Calu3 (cell line): ENCODE measurements at regions not wholly inside any gene's neighbourhood (a gene's known extent, or its start where the extent isn't known, plus 50 kb on each side); places are given as distances from the start of the nearest gene placed in this dataset.

ENCODE experiments used
- BruUV-seq: library from RNA; stranded (reverse); fragments of 400-500 nt; replicated peaks from 2 replicates; lab custom pipeline; 2021; lab: Mats Ljungman, UMichigan
- CTCF ChIA-PET: fragments of 300-600 bp; sonication (Branson Sonifier 250); formaldehyde crosslinking; loops from one replicate; lab custom pipeline; 2022; ENCODE audit warnings: antibody characterized with exemption; lab: Charles Lee
- DNase-seq: peaks from one replicate; pipeline ENCODE4 v3.0.0; 2022
- H3K27ac Mint-ChIP-seq: one replicate; pipeline ENCODE4 v1.8.0; 2022; ENCODE audit warnings: mixed read lengths; ENCODE audit not compliant: unreplicated experiment
- H3K27me3 Mint-ChIP-seq: one replicate; pipeline ENCODE4 v1.8.0; 2022; ENCODE audit warnings: mixed read lengths; ENCODE audit not compliant: unreplicated experiment
- H3K36me3 Mint-ChIP-seq: one replicate; pipeline ENCODE4 v1.8.0; 2022; ENCODE audit warnings: mild to moderate bottlenecking, moderate library complexity, mixed read lengths; ENCODE audit not compliant: insufficient read depth, unreplicated experiment
- H3K4me1 Mint-ChIP-seq: one replicate; pipeline ENCODE4 v1.8.0; 2022; ENCODE audit warnings: mild to moderate bottlenecking, low read depth, mixed read lengths; ENCODE audit not compliant: unreplicated experiment
- H3K4me3 Mint-ChIP-seq: one replicate; pipeline ENCODE4 v1.8.0; 2022; ENCODE audit warnings: mild to moderate bottlenecking, low read depth, moderate library complexity, mixed read lengths; ENCODE audit not compliant: unreplicated experiment
- H3K9me3 Mint-ChIP-seq: one replicate; pipeline ENCODE4 v1.8.0; 2022; ENCODE audit warnings: low read depth, mixed read lengths; ENCODE audit not compliant: unreplicated experiment
- intact Hi-C: fragments of 100-400 bp; cut with micrococcal nuclease; formaldehyde crosslinking; loops from one replicate; pipeline ENCODE4 v1.10.0; 2022; ENCODE audit not compliant: unreplicated experiment
- TF ChIP-seq, protein P1 (sequence below): fragments of 200-600 bp; IDR thresholded peaks from one replicate; pipeline ENCODE4 v1.8.0; 2022; ENCODE audit warnings: antibody characterized with exemption; ENCODE audit not compliant: unreplicated experiment

DNA sequence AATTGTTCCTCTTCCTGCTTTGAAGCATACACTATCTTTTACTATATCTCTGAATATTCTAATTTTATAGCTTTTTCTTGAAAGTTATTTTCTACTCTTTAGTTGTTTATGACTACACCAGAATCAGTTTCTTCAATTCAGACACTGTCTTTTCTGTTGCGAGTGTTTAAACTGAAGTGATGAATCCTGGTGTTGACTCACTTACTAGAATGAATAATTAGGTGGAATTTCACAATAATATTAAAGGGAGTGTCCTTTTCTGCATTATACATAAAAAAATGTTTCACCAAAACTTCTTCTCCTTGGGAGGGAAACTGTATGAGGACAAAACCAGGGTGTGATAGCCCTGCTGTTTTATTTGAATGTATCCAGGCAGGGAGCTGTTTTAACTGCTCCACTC is 1383.1 kb downstream of the C4orf33 start:
- CTCF ChIA-PET, result no interaction called here
- BruUV-seq, result no TSS peak
- Mint-ChIP-seq H3K4me3 (no peak overlapping the region), H3K9me3 (peaks cover 2% of the 10 kb centered on the region), H3K4me1 (no peaks in the 10 kb centered on the region), H3K36me3 (no peaks in the 10 kb centered on the region), H3K27me3 (no peaks in the 10 kb centered on the region), H3K27ac (no peak overlapping the region)
- DNase-seq, result no peak
- TF ChIP-seq, protein P1, sequence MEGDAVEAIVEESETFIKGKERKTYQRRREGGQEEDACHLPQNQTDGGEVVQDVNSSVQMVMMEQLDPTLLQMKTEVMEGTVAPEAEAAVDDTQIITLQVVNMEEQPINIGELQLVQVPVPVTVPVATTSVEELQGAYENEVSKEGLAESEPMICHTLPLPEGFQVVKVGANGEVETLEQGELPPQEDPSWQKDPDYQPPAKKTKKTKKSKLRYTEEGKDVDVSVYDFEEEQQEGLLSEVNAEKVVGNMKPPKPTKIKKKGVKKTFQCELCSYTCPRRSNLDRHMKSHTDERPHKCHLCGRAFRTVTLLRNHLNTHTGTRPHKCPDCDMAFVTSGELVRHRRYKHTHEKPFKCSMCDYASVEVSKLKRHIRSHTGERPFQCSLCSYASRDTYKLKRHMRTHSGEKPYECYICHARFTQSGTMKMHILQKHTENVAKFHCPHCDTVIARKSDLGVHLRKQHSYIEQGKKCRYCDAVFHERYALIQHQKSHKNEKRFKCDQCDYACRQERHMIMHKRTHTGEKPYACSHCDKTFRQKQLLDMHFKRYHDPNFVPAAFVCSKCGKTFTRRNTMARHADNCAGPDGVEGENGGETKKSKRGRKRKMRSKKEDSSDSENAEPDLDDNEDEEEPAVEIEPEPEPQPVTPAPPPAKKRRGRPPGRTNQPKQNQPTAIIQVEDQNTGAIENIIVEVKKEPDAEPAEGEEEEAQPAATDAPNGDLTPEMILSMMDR, result no peak
- intact Hi-C loops, result no loop called here

DNA sequence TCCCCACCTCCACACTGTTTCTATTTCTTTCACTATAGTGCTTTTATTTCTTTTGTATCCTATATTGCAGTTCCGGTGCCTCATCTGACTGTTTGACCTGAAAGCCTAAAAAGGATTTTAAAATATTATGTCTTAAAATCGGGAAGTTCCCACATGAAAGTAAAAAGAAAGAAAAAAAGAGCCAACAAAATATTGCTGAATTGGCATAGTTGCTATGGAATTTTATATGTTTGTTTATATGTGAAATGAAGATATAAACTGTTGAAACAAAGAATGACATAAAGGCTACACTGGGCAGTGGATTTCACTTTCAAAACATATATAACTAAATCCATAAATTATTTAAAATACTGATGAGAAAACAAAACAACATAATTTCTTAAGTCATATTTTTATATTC is 1383.7 kb downstream of the C4orf33 start:
- H3K9me3 Mint-ChIP-seq, result peaks cover 2% of the 10 kb centered on the region
- BruUV-seq, result no TSS peak
- intact Hi-C loops, result no loop called here
- H3K4me1 Mint-ChIP-seq, result no peaks in the 10 kb centered on the region
- CTCF ChIA-PET, result no interaction called here
- no peak for DNase-seq
- TF ChIP-seq, protein P1, result no peak
- H3K27ac Mint-ChIP-seq, result no peak overlapping the region
- no peaks in the 10 kb centered on the region for H3K36me3 Mint-ChIP-seq
- H3K4me3 Mint-ChIP-seq, result no peak overlapping the region
- no peaks in the 10 kb centered on the region for H3K27me3 Mint-ChIP-seq

DNA sequence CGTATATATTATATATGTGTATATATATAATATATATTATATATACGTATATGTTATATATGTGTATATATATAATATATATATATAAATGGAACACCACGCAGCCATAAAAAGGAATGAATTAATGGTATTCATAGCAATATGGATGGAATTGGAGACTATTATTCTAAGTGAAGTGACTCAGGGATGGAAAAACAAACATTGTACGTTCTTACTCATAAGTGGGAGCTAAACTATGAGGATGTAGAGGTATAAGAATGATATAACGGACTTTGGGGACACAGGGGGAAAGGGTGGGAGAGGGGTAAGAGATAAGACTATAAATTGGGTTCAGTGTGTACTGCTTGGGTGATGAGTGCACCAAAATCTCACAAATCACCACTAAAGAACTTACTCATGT is 1388.9 kb downstream of the C4orf33 start:
- Mint-ChIP-seq H3K27me3 (no peaks in the 10 kb centered on the region), H3K36me3 (no peaks in the 10 kb centered on the region), H3K27ac (no peak overlapping the region), H3K4me3 (no peak overlapping the region), H3K9me3 (peaks cover 2% of the 10 kb centered on the region), H3K4me1 (no peaks in the 10 kb centered on the region)
- TF ChIP-seq, protein P1, result no peak
- intact Hi-C loops, result no loop called here
- CTCF ChIA-PET, result no interaction called here
- no peak for DNase-seq
- BruUV-seq, result no TSS peak

DNA sequence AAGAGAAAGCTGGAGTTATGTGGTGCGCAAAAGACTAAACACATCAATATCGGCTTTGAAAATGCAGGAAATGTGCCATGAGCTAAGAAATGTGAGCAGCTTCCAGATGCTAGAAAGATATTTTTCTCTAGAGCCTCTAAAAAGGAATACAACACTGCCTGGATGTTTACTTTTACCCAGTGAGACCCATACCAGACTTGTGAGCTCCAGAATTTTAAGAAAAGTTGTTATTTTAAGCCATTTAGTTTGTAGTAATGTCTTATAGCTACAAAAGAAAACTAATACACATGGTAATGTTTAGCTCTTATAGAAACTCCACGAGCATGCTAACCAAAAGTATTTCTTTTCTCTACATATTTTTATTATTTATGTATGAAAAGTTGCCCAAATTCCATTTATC is 1389.4 kb downstream of the C4orf33 start:
- Mint-ChIP-seq H3K4me3 (no peak overlapping the region), H3K27ac (no peak overlapping the region), H3K9me3 (peaks cover 2% of the 10 kb centered on the region), H3K4me1 (no peaks in the 10 kb centered on the region), H3K27me3 (no peaks in the 10 kb centered on the region), H3K36me3 (no peaks in the 10 kb centered on the region)
- TF ChIP-seq, protein P1, result no peak
- CTCF ChIA-PET, result no interaction called here
- intact Hi-C loops, result no loop called here
- no TSS peak for BruUV-seq
- DNase-seq, result no peak
